OCI-LY7 (cell line): ENCODE measurements at regions not wholly inside any gene's neighbourhood (a gene's known extent, or its start where the extent isn't known, plus 50 kb on each side); places are given as distances from the start of the nearest gene placed in this dataset.

Source experiments
- BruUV-seq: library from RNA; stranded (reverse); fragments of 400-500 nt; replicated peaks from 2 replicates; lab custom pipeline; 2021; lab: Mats Ljungman, UMichigan
- CTCF ChIA-PET: fragments of 300-600 bp; sonication (Branson Sonifier 250); formaldehyde crosslinking; loops from one replicate; lab custom pipeline; 2022; ENCODE audit warnings: antibody characterized with exemption; ENCODE audit not compliant: unreplicated experiment; lab: Charles Lee
- POLR2A ChIA-PET: fragments of 300-600 bp; sonication (Branson Sonifier 250); formaldehyde crosslinking; loops from one replicate; lab custom pipeline; 2022; ENCODE audit warnings: antibody characterized with exemption; lab: Charles Lee
- DNase-seq: peaks from one replicate; pipeline ENCODE4 v3.0.0-alpha.2; 2015; ENCODE audit warnings: low spot score
- H2AFZ ChIP-seq: fragments of 200-600 bp; sonication (generic), shearing (Covaris generic); 2 replicates; pipeline ENCODE4 v1.6.1; 2014; ENCODE audit warnings: mild to moderate bottlenecking, antibody characterized with exemption, low read length, moderate library complexity
- H3K27ac ChIP-seq: fragments of 200-600 bp; sonication (generic); 2 replicates; pipeline ENCODE4 v1.5.1; 2014; ENCODE audit warnings: mixed run types, low read depth, mild to moderate bottlenecking, moderate library complexity, low read length, inconsistent platforms; ENCODE audit not compliant: poor library complexity, severe bottlenecking
- H3K36me3 ChIP-seq: fragments of 200-600 bp; sonication (generic); 2 replicates; pipeline ENCODE4 v1.6.1; 2014; ENCODE audit warnings: mild to moderate bottlenecking, antibody characterized with exemption, low read length, moderate library complexity, mixed read lengths; ENCODE audit not compliant: insufficient read depth
- H3K4me1 ChIP-seq: fragments of 200-600 bp; sonication (generic); 2 replicates; pipeline ENCODE4 v1.5.1; 2014; ENCODE audit warnings: mild to moderate bottlenecking, low read length; ENCODE audit not compliant: insufficient read depth, poor library complexity, severe bottlenecking
- H3K4me2 ChIP-seq: fragments of 200-600 bp; sonication (generic); 2 replicates; pipeline ENCODE4 v1.6.1; 2014; ENCODE audit warnings: mild to moderate bottlenecking, low read length
- H3K4me3 ChIP-seq: fragments of 200-600 bp; sonication (generic); 2 replicates; pipeline ENCODE4 v1.5.1; 2014; ENCODE audit warnings: mild to moderate bottlenecking, low read depth, low read length; ENCODE audit not compliant: poor library complexity, severe bottlenecking
- H3K79me2 ChIP-seq: fragments of 200-600 bp; sonication (generic); 2 replicates; pipeline ENCODE4 v1.6.1; 2016; ENCODE audit warnings: low read depth, mild to moderate bottlenecking, low read length, moderate library complexity, mixed read lengths; ENCODE audit not compliant: insufficient read depth
- H3K9me2 ChIP-seq: fragments of 200-600 bp; sonication (generic); 2 replicates; pipeline ENCODE4 v1.6.1; 2016; ENCODE audit warnings: mild to moderate bottlenecking, low read length, mixed read lengths; ENCODE audit not compliant: insufficient read depth
- H3K9me3 ChIP-seq: fragments of 200-600 bp; sonication (generic); 2 replicates; pipeline ENCODE4 v1.6.1; 2014; ENCODE audit warnings: mild to moderate bottlenecking, mixed run types, low read length, mixed read lengths
- H4K20me1 ChIP-seq: fragments of 200-600 bp; sonication (generic); 2 replicates; pipeline ENCODE4 v1.6.1; 2014; ENCODE audit warnings: mild to moderate bottlenecking, antibody characterized with exemption, low read length, moderate library complexity, mixed read lengths; ENCODE audit not compliant: insufficient read depth
- CTCF ChIP-seq: fragments of 200-600 bp; sonication (generic); conservative IDR thresholded peaks from 2 replicates; pipeline ENCODE4 v1.5.1; 2014; ENCODE audit warnings: mild to moderate bottlenecking, antibody characterized with exemption, low read length, moderate library complexity, mixed read lengths
- EZH2phosphoT487 ChIP-seq: fragments of 200-600 bp; sonication (generic); IDR thresholded peaks from 2 replicates; pipeline ENCODE4 v1.6.1; 2018; ENCODE audit warnings: low read depth, borderline replicate concordance, mild to moderate bottlenecking, mixed run types, antibody characterized with exemption, low read length, moderate library complexity, mixed read lengths
- intact Hi-C: fragments of 100-400 bp; cut with micrococcal nuclease; formaldehyde crosslinking; loops from one replicate; pipeline ENCODE4 v1.10.0; 2022; ENCODE audit not compliant: unreplicated experiment

GRCh38 chr16:16863672-16864071, 484.7 kb downstream of the NPIPA7 start:
- Histone ChIP-seq H4K20me1 (no peaks in the 10 kb centered on the region), H3K4me3 (no peak overlapping the region), H3K9me3 (no peaks in the 10 kb centered on the region), H3K9me2 (no peaks in the 10 kb centered on the region), H2AFZ (no peak overlapping the region), H3K4me2 (no peak overlapping the region), H3K36me3 (no peaks in the 10 kb centered on the region), H3K79me2 (no peaks in the 10 kb centered on the region), H3K27ac (no peak overlapping the region), H3K4me1 (no peaks in the 10 kb centered on the region)
- no peak for TF ChIP-seq CTCF
- TF ChIP-seq EZH2phosphoT487: no peak
- ChIA-PET CTCF (no interaction called here), POLR2A (interaction anchor here (0.7 kb wide), 1 partner anchor 322 kb away, joined by 3 read pairs; no protein-coding TSS in a partner anchor)
- intact Hi-C loops: loop anchor here (10.0 kb wide), 1 partner anchor 711 kb away; no protein-coding TSS in a partner anchor
- no TSS peak for BruUV-seq
- DNase-seq: no peak

GRCh38 chr16:16864536-16864935, 485.6 kb downstream of the NPIPA7 start:
- Histone ChIP-seq H3K9me2 (no peaks in the 10 kb centered on the region), H3K36me3 (no peaks in the 10 kb centered on the region), H3K4me1 (no peaks in the 10 kb centered on the region), H3K4me3 (no peak overlapping the region), H3K27ac (no peak overlapping the region), H4K20me1 (no peaks in the 10 kb centered on the region), H3K79me2 (no peaks in the 10 kb centered on the region), H3K9me3 (no peaks in the 10 kb centered on the region), H2AFZ (no peak overlapping the region), H3K4me2 (no peak overlapping the region)
- BruUV-seq: no TSS peak
- DNase-seq: no peak
- intact Hi-C loops: loop anchor here (10.0 kb wide), 1 partner anchor 710 kb away; no protein-coding TSS in a partner anchor
- ChIA-PET POLR2A (no interaction called here), CTCF (no interaction called here)
- TF ChIP-seq EZH2phosphoT487: no peak
- TF ChIP-seq CTCF: no peak

- no peak overlapping the region for H2AFZ ChIP-seq
- H3K79me2 ChIP-seq: no peaks in the 10 kb centered on the region
- no peaks in the 10 kb centered on the region for H4K20me1 ChIP-seq
- POLR2A ChIA-PET: no interaction called here
- CTCF ChIA-PET: no interaction called here
- H3K36me3 ChIP-seq: no peaks in the 10 kb centered on the region
- intact Hi-C loops: loop anchor here (10.0 kb wide), 1 partner anchor 709 kb away; no protein-coding TSS in a partner anchor
- no peaks in the 10 kb centered on the region for H3K9me3 ChIP-seq
- H3K4me3 ChIP-seq: no peak overlapping the region
- no TSS peak for BruUV-seq
- H3K4me2 ChIP-seq: no peak overlapping the region
- H3K9me2 ChIP-seq: no peaks in the 10 kb centered on the region
- H3K27ac ChIP-seq: no peak overlapping the region
- H3K4me1 ChIP-seq: no peaks in the 10 kb centered on the region
- no peak for DNase-seq
- TF ChIP-seq CTCF (no peak), EZH2phosphoT487 (no peak)
These were observed 486.4 kb downstream of the NPIPA7 start for GRCh38 chr16:16865374-16865773.
